ENCODE measurements at regions not wholly inside any gene's neighbourhood (a gene's known extent, or its start where the extent isn't known, plus 50 kb on each side); places are given as distances from the start of the nearest gene placed in this dataset.

DNA sequence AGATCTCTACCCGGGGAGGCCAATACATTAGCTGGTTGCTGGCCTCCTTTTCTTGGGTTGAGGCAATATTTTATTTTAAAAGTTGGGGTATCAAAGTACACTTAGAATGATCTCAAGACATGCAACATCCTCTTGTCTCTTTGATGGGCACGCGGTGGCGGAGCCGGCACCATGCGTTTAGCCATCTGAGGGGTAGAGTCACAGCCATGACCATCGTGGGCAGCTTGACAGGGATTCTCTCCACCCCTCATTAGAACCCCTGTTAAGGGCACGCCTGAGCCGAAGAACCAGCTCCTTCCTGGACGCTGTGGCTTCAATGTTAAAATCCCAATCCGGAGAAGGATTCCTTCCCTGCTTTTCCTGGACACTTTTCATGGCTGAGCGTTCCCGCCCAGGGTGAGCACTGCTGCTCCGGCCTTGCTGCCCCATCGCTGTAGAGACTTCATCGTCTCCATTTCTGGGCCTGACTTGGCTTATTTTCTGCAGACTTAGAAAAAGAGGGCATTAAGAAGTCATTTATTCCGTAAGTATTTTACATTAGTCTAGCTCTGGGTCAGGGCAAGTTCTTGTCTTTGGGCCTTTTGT, 142.7 kb upstream of the CDH4 start:
- H3K27me3 ChIP-seq (ENCODE audit: control insufficient read depth in 5 of 5, insufficient read depth in 4 of 5, low read length in 5 of 5): peaks cover 5 to 24% (median 15%) of the 10 kb centered on the region in 5 donors
- H3K9ac ChIP-seq (ENCODE audit: low read length in 5 of 5): no peak overlapping the region
- no peaks in the 10 kb centered on the region for H3K9me3 ChIP-seq (ENCODE audit: control insufficient read depth in 5 of 5, low read length in 5 of 5)
- H3K36me3 ChIP-seq (ENCODE audit: control insufficient read depth in 5 of 5, insufficient read depth in 5 of 5, low read length in 5 of 5): no peaks in the 10 kb centered on the region
- H3K4me3 ChIP-seq (ENCODE audit: low read depth in 1 of 5, low read length in 5 of 5): no peak overlapping the region
- no peaks in the 10 kb centered on the region for H3K4me1 ChIP-seq (ENCODE audit: control insufficient read depth in 5 of 5, insufficient read depth in 5 of 5, low read length in 5 of 5)
- no peak overlapping the region for H3K27ac ChIP-seq (ENCODE audit: low read depth, low read length)

DNA sequence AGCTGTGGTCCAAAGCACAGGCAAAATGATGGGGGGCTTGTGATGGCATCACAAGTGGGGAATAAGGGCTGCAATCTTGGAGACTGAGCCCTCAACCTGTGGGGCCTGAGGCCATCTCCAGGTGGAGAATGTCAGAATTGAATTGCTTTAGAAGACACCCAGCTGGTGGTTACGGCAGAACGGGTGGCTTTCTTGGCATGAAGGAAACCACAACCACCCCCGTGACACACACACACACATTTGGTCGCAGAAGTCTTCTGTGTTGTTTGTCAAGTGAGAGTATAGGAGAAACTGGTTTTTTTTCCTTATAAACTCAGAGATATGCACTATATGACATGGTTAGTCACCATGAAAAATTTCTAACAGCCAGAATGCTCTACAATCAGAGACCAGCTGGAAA, 139.5 kb upstream of the CDH4 start:
- H3K9ac ChIP-seq (ENCODE audit: low read length in 5 of 5): no peak overlapping the region
- H3K36me3 ChIP-seq (ENCODE audit: control insufficient read depth in 5 of 5, insufficient read depth in 5 of 5, low read length in 5 of 5): no peaks in the 10 kb centered on the region
- no peaks in the 10 kb centered on the region for H3K9me3 ChIP-seq (ENCODE audit: control insufficient read depth in 5 of 5, low read length in 5 of 5)
- H3K4me3 ChIP-seq (ENCODE audit: low read depth in 1 of 5, low read length in 5 of 5): no peak overlapping the region
- peaks cover 5 to 22% (median 16%) of the 10 kb centered on the region in 5 donors for H3K27me3 ChIP-seq (ENCODE audit: control insufficient read depth in 5 of 5, insufficient read depth in 4 of 5, low read length in 5 of 5)
- no peak overlapping the region for H3K27ac ChIP-seq (ENCODE audit: low read depth, low read length)
- H3K4me1 ChIP-seq (ENCODE audit: control insufficient read depth in 5 of 5, insufficient read depth in 5 of 5, low read length in 5 of 5): no peaks in the 10 kb centered on the region

DNA sequence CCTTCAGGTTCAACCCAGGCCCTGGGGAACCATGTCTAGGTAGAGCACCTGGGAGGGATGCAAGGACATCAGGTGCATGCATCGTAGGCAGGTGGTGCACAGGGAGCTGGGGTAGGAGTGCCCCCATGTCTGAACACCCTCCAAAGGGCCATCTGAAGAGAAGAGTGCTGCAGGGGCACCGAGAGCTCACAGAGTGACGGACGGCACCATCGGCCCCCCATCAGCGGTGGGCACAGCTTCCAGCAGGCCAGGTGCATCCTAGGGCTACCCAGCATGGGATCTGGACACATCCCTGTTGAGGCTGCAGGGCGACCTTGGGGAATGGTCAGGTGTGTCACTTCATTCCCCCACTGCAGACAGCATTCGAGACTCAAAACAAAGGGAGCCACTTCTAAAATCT, 138.3 kb upstream of the CDH4 start:
- Histone ChIP-seq H3K4me3 (ENCODE audit: low read depth in 1 of 5, low read length in 5 of 5) (no peak overlapping the region), H3K9ac (ENCODE audit: low read length in 5 of 5) (no peak overlapping the region), H3K27me3 (ENCODE audit: control insufficient read depth in 5 of 5, insufficient read depth in 4 of 5, low read length in 5 of 5) (peaks cover 5 to 25% (median 19%) of the 10 kb centered on the region in 5 donors), H3K9me3 (ENCODE audit: control insufficient read depth in 5 of 5, low read length in 5 of 5) (no peaks in the 10 kb centered on the region), H3K36me3 (ENCODE audit: control insufficient read depth in 5 of 5, insufficient read depth in 5 of 5, low read length in 5 of 5) (no peaks in the 10 kb centered on the region), H3K27ac (ENCODE audit: low read depth, low read length) (no peak overlapping the region), H3K4me1 (ENCODE audit: control insufficient read depth in 5 of 5, insufficient read depth in 5 of 5, low read length in 5 of 5) (no peaks in the 10 kb centered on the region)

DNA sequence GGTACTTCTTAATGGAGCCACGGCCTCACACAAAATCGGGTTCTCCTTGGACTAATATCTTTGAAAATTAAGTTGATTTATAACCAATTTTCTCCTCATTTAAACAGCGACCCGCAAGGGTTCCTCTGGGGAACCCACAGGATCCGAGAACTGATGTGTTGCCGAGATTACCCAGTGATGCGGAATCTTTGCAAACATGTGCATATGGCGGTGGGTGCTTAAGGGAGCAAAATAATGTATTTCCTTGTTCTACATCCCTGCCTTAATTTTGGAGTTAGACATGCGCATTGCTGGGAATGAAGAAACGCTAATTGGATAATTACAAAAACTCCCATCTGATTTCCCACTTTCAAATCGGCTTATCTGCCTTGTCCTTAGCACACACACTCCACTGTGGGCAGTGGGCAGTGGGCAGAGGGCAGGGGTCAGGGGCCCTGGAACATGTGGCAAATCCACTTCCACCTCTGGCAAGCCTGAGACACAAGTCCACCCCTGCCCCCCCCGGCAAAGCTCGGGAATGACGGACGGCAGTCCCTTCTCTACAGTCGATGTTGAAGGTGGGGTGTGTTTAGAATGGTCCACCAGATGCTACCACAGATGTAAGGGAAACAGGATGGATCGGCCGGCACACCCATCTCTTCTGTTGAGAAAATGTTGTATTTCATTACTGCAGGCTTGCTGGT, 137.4 kb upstream of the CDH4 start:
- H3K9me3 ChIP-seq (ENCODE audit: control insufficient read depth in 5 of 5, low read length in 5 of 5): peaks cover 0 to 2% (median 0%) of the 10 kb centered on the region in 5 donors
- H3K4me3 ChIP-seq (ENCODE audit: low read depth in 1 of 5, low read length in 5 of 5): no peak overlapping the region
- H3K27ac ChIP-seq (ENCODE audit: low read depth, low read length): no peak overlapping the region
- H3K9ac ChIP-seq (ENCODE audit: low read length in 5 of 5): no peak overlapping the region
- no peaks in the 10 kb centered on the region for H3K4me1 ChIP-seq (ENCODE audit: control insufficient read depth in 5 of 5, insufficient read depth in 5 of 5, low read length in 5 of 5)
- no peaks in the 10 kb centered on the region for H3K36me3 ChIP-seq (ENCODE audit: control insufficient read depth in 5 of 5, insufficient read depth in 5 of 5, low read length in 5 of 5)
- peaks cover 0 to 27% (median 22%) of the 10 kb centered on the region in 5 donors for H3K27me3 ChIP-seq (ENCODE audit: control insufficient read depth in 5 of 5, insufficient read depth in 4 of 5, low read length in 5 of 5)

DNA sequence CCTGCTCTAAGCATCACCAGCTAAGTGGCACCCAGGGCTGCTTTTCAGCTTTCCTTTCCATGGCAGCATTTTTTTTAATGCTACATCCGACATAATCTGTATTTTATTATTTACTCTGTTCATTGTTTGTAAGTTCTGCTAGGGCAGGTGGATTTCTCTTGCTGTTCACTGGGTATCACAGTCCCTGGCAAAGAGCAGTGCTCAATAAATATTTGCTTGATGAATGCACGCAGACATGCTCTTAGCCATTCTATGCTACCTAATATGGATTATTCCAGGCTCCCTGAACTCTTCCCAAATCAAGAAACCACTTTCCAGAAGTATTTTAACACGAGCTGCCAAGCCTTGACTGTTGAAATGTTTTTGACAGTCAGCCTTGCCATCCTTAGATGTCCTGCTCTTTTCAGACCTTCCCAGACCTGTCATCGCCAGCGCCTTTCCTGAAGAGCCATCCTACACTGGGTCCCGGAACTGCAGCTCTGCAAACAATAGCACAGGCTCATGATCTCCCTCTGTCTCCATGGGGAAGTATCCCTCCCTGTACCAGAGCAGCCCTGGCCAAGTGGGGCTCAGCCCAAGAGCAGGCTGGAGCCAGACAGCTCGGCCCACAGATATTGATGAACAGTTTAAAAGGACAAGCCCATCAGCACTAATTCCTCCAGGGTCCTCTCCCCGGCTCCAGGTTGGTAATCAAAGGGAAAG, 136.5 kb upstream of the CDH4 start:
- no peak overlapping the region for H3K4me3 ChIP-seq (ENCODE audit: low read depth in 1 of 5, low read length in 5 of 5)
- H3K27ac ChIP-seq (ENCODE audit: low read depth, low read length): no peak overlapping the region
- peaks cover 0 to 2% (median 0%) of the 10 kb centered on the region in 5 donors for H3K9me3 ChIP-seq (ENCODE audit: control insufficient read depth in 5 of 5, low read length in 5 of 5)
- no peak overlapping the region for H3K9ac ChIP-seq (ENCODE audit: low read length in 5 of 5)
- peaks cover 0 to 31% (median 25%) of the 10 kb centered on the region in 5 donors for H3K27me3 ChIP-seq (ENCODE audit: control insufficient read depth in 5 of 5, insufficient read depth in 4 of 5, low read length in 5 of 5)
- peaks cover 0 to 5% (median 2%) of the 10 kb centered on the region in 5 donors for H3K4me1 ChIP-seq (ENCODE audit: control insufficient read depth in 5 of 5, insufficient read depth in 5 of 5, low read length in 5 of 5)
- no peaks in the 10 kb centered on the region for H3K36me3 ChIP-seq (ENCODE audit: control insufficient read depth in 5 of 5, insufficient read depth in 5 of 5, low read length in 5 of 5)

DNA sequence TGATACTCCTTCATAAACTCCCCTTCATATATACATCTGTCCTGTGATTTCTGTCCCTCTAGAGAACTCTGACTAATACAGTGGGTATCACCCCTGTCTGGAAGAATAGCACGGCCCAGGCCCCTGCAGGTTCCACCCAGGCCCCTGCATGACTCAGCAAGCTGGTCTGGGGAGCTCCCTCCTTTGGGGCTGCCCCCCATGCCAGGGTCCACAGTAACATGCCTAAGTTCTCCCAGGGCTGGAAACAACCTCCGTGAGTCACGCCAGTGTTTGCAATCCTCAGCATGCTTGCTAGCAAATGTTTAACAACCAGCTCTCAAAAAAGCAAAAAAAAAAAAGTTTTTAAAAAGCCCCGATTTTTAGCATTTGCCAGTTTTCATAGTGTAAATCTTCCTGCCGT, 134.3 kb upstream of the CDH4 start:
- H3K27me3 ChIP-seq (ENCODE audit: control insufficient read depth in 5 of 5, insufficient read depth in 4 of 5, low read length in 5 of 5): peaks cover 0 to 31% (median 23%) of the 10 kb centered on the region in 5 donors
- H3K9me3 ChIP-seq (ENCODE audit: control insufficient read depth in 5 of 5, low read length in 5 of 5): peaks cover 0 to 2% (median 0%) of the 10 kb centered on the region in 5 donors
- no peaks in the 10 kb centered on the region for H3K36me3 ChIP-seq (ENCODE audit: control insufficient read depth in 5 of 5, insufficient read depth in 5 of 5, low read length in 5 of 5)
- H3K9ac ChIP-seq (ENCODE audit: low read length in 5 of 5): no peak overlapping the region
- H3K4me1 ChIP-seq (ENCODE audit: control insufficient read depth in 5 of 5, insufficient read depth in 5 of 5, low read length in 5 of 5): peaks cover 0 to 10% (median 3%) of the 10 kb centered on the region in 5 donors
- H3K4me3 ChIP-seq (ENCODE audit: low read depth in 1 of 5, low read length in 5 of 5): no peak overlapping the region
- H3K27ac ChIP-seq (ENCODE audit: low read depth, low read length): no peak overlapping the region

DNA sequence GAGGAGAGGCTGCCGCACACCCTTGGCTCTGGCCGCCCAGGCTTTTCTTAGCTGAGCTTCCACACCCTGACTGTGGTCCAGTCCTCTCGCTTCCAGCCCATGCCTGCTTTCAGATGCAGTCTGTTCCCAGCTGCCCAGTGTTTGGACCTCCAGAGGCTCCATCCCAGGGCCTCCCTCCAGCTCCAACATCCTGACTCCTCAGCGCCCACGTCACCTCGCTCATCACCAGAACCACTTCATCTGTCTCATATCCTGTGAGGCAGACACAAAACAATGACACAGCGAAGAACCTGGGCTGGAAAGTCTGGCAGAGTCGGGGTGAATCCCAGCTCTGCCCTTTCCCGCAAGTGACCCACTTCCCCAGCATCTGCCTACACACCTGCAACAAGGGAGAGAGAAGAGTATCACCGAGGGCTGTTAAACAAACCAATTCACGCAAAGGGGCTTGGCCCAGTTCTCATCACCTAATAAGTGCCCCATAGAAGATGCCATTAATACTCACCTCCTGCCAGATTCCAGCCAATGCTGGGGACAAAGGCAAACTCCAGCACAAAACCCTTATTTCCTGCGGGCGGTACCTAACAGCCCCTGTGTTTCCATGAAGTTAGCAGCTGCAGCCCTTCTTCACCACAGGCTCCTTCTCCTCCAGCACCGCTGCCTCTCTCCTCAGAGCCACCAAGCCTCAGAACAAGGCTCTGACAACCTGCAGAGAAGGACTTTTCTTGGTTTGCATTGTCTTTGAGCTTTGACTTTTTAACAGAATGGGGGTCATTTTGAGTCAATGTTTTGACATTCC, 133.4 kb upstream of the CDH4 start:
- H3K4me3 ChIP-seq (ENCODE audit: low read depth in 1 of 5, low read length in 5 of 5): no peak overlapping the region
- no peak overlapping the region for H3K27ac ChIP-seq (ENCODE audit: low read depth, low read length)
- peaks cover 0 to 2% (median 0%) of the 10 kb centered on the region in 5 donors for H3K9me3 ChIP-seq (ENCODE audit: control insufficient read depth in 5 of 5, low read length in 5 of 5)

DNA sequence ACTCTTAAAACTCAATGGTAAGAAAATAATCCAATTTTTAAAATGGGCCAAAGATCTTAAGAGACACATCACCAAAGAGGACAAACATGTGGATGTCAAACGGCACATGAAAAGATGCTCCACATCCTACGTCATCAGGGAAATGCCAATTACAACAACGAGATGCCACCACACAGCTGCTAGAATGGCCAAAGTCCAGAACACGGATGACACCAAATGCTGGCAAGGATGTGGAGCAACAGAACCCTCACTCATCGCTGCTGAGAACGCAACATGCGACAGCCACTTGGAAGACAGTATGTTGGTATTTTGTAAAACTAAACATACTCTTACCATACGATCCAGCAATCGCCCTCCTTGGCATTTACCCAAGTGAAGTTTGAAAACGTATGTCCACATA, 132.8 kb upstream of the CDH4 start:
- no peak overlapping the region for H3K27ac ChIP-seq (ENCODE audit: low read depth, low read length)
- H3K9me3 ChIP-seq (ENCODE audit: control insufficient read depth in 5 of 5, low read length in 5 of 5): peaks cover 0 to 2% (median 0%) of the 10 kb centered on the region in 5 donors
- H3K4me1 ChIP-seq (ENCODE audit: control insufficient read depth in 5 of 5, insufficient read depth in 5 of 5, low read length in 5 of 5): peaks cover 0 to 10% (median 3%) of the 10 kb centered on the region in 5 donors
- no peak overlapping the region for H3K9ac ChIP-seq (ENCODE audit: low read length in 5 of 5)
- peaks cover 0 to 20% (median 17%) of the 10 kb centered on the region in 5 donors for H3K27me3 ChIP-seq (ENCODE audit: control insufficient read depth in 5 of 5, insufficient read depth in 4 of 5, low read length in 5 of 5)
- no peak overlapping the region for H3K4me3 ChIP-seq (ENCODE audit: low read depth in 1 of 5, low read length in 5 of 5)
- no peaks in the 10 kb centered on the region for H3K36me3 ChIP-seq (ENCODE audit: control insufficient read depth in 5 of 5, insufficient read depth in 5 of 5, low read length in 5 of 5)

More for the DNA sequence above, 133.4 kb upstream of the CDH4 start:
- Histone ChIP-seq H3K27me3 (ENCODE audit: control insufficient read depth in 5 of 5, insufficient read depth in 4 of 5, low read length in 5 of 5) (peaks cover 0 to 27% (median 21%) of the 10 kb centered on the region in 5 donors), H3K36me3 (ENCODE audit: control insufficient read depth in 5 of 5, insufficient read depth in 5 of 5, low read length in 5 of 5) (no peaks in the 10 kb centered on the region), H3K4me1 (ENCODE audit: control insufficient read depth in 5 of 5, insufficient read depth in 5 of 5, low read length in 5 of 5) (peaks cover 0 to 10% (median 3%) of the 10 kb centered on the region in 5 donors), H3K9ac (ENCODE audit: low read length in 5 of 5) (no peak overlapping the region)

DNA sequence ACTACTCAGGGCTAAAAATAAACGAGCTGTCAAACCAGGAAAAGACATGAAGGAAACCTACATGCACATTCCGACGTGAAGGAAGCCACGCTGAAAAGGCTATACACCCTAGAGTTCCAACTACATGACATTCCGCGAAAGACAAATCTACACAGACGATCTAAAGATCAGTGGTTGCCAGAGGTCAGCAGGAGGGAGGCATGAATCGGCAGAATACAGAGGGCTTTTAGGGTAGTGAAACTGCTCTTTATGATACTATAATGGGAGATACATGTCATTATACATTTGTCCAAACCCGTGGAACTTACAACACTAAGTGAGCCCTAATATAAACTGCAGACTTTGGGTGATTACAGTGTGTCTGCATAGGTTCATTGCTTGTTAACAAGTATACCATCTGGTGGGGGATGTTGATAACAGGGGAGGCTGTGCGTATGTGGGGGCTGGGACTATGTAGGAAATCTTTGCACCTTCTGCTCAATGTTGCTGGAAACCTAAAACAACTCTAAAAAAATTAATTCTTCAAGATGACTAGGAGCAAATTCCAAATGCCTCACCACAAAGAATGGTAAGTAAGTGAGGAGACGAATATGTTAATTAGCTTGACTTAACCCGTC, 132.2 kb upstream of the CDH4 start:
- Histone ChIP-seq H3K4me1 (ENCODE audit: control insufficient read depth in 5 of 5, insufficient read depth in 5 of 5, low read length in 5 of 5) (peaks cover 0 to 10% (median 3%) of the 10 kb centered on the region in 5 donors), H3K36me3 (ENCODE audit: control insufficient read depth in 5 of 5, insufficient read depth in 5 of 5, low read length in 5 of 5) (no peaks in the 10 kb centered on the region), H3K9me3 (ENCODE audit: control insufficient read depth in 5 of 5, low read length in 5 of 5) (peaks cover 0 to 2% (median 0%) of the 10 kb centered on the region in 5 donors), H3K27me3 (ENCODE audit: control insufficient read depth in 5 of 5, insufficient read depth in 4 of 5, low read length in 5 of 5) (peaks cover 0 to 19% (median 14%) of the 10 kb centered on the region in 5 donors), H3K9ac (ENCODE audit: low read length in 5 of 5) (no peak overlapping the region), H3K27ac (ENCODE audit: low read depth, low read length) (no peak overlapping the region), H3K4me3 (ENCODE audit: low read depth in 1 of 5, low read length in 5 of 5) (no peak overlapping the region)
